Ovary (tissue), 3 donors: ENCODE measurements at regions not wholly inside any gene's neighbourhood (a gene's known extent, or its start where the extent isn't known, plus 50 kb on each side); places are given as distances from the start of the nearest gene placed in this dataset.

Experiments
- CTCF ChIP-seq, 3 donors: fragments of 450-650 bp in 2 of 3; fragments of 200-600 bp in 1 of 3; IDR thresholded peaks; one replicate each; pipeline versions ENCODE4 v1.5.1 to v1.8.0; 2016 to 2022; ENCODE audit warnings: antibody characterized with exemption in 3 of 3, mild to moderate bottlenecking in 1 of 3
- POLR2A ChIP-seq: fragments of 450-650 bp; IDR thresholded peaks from one replicate; pipeline ENCODE4 v1.6.1; 2017; ENCODE audit warnings: antibody characterized with exemption, mild to moderate bottlenecking, moderate library complexity
- donor health status: DM: no; HTN: no; CAD: no.

GRCh38 chr12:107296681-107297089 lies 203.3 kb upstream of the CRY1 start:
- TF ChIP-seq CTCF (IDR thresholded peaks at IDR 0.05) (no peak), POLR2A (no peak)
